ENCODE measurements at regions not wholly inside any gene's neighbourhood (a gene's known extent, or its start where the extent isn't known, plus 50 kb on each side); places are given as distances from the start of the nearest gene placed in this dataset.

- TF ChIP-seq, protein P1, sequence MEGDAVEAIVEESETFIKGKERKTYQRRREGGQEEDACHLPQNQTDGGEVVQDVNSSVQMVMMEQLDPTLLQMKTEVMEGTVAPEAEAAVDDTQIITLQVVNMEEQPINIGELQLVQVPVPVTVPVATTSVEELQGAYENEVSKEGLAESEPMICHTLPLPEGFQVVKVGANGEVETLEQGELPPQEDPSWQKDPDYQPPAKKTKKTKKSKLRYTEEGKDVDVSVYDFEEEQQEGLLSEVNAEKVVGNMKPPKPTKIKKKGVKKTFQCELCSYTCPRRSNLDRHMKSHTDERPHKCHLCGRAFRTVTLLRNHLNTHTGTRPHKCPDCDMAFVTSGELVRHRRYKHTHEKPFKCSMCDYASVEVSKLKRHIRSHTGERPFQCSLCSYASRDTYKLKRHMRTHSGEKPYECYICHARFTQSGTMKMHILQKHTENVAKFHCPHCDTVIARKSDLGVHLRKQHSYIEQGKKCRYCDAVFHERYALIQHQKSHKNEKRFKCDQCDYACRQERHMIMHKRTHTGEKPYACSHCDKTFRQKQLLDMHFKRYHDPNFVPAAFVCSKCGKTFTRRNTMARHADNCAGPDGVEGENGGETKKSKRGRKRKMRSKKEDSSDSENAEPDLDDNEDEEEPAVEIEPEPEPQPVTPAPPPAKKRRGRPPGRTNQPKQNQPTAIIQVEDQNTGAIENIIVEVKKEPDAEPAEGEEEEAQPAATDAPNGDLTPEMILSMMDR (IDR thresholded peaks at IDR 0.05; ENCODE audit: low read length), result no peak
- no peak for TF ChIP-seq EZH2 (IDR thresholded peaks at IDR 0.05; ENCODE audit: borderline replicate concordance, low read length)
These were observed 127.5 kb upstream of the AGAP1 start for GRCh38 chr2:235366390-235366789.
